ENCODE measurements at regions not wholly inside any gene's neighbourhood (a gene's known extent, or its start where the extent isn't known, plus 50 kb on each side); places are given as distances from the start of the nearest gene placed in this dataset.

GRCh38 chr15:88752951-88753350, 50.3 kb upstream of the ACAN start:
- H3K27ac ChIP-seq (ENCODE audit: low read depth in 1 of 2, low read length in 1 of 2): no peak overlapping the region
- TF ChIP-seq, protein P1, sequence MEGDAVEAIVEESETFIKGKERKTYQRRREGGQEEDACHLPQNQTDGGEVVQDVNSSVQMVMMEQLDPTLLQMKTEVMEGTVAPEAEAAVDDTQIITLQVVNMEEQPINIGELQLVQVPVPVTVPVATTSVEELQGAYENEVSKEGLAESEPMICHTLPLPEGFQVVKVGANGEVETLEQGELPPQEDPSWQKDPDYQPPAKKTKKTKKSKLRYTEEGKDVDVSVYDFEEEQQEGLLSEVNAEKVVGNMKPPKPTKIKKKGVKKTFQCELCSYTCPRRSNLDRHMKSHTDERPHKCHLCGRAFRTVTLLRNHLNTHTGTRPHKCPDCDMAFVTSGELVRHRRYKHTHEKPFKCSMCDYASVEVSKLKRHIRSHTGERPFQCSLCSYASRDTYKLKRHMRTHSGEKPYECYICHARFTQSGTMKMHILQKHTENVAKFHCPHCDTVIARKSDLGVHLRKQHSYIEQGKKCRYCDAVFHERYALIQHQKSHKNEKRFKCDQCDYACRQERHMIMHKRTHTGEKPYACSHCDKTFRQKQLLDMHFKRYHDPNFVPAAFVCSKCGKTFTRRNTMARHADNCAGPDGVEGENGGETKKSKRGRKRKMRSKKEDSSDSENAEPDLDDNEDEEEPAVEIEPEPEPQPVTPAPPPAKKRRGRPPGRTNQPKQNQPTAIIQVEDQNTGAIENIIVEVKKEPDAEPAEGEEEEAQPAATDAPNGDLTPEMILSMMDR (IDR thresholded peaks at IDR 0.05; ENCODE audit: control extremely low read depth, extremely low read depth): no peak
- no peak for DNase-seq
- H3K4me3 ChIP-seq: no peak overlapping the region
- H3K27me3 ChIP-seq (ENCODE audit: control insufficient read depth in 3 of 3, insufficient read depth in 3 of 3, low read length in 2 of 3): no peaks in the 10 kb centered on the region
- H3K4me1 ChIP-seq (ENCODE audit: control insufficient read depth in 5 of 5, insufficient read depth in 5 of 5, low read length in 5 of 5): no peaks in the 10 kb centered on the region
- no peak for ATAC-seq (ENCODE audit: insufficient read depth, low FRiP score)
- peaks cover 0 to 3% (median 0%) of the 10 kb centered on the region in 4 donors for H3K9me3 ChIP-seq (ENCODE audit: control insufficient read depth in 4 of 4, insufficient read depth in 3 of 4, low read length in 3 of 4)
- H3K9ac ChIP-seq (ENCODE audit: insufficient read depth in 1 of 2, low read length in 2 of 2): no peak overlapping the region
- no peaks in the 10 kb centered on the region for H3K36me3 ChIP-seq (ENCODE audit: control insufficient read depth in 4 of 4, insufficient read depth in 4 of 4, low read length in 4 of 4)

Measured in lung (tissue), 11 donors.